HFFc6 (cell line): ENCODE measurements at regions not wholly inside any gene's neighbourhood (a gene's known extent, or its start where the extent isn't known, plus 50 kb on each side); places are given as distances from the start of the nearest gene placed in this dataset.

ENCODE experiments used
- DNase-seq: peaks from one replicate; pipeline ENCODE4 v3.0.0-alpha.2; 2018
- H3K27ac Mint-ChIP-seq: 2 replicates; pipeline ENCODE4 v1.8.0; 2020; ENCODE audit warnings: mild to moderate bottlenecking, mixed read lengths
- H3K27me3 Mint-ChIP-seq: 2 replicates; pipeline ENCODE4 v1.8.0; 2021; ENCODE audit warnings: mild to moderate bottlenecking, moderate library complexity, mixed read lengths; ENCODE audit not compliant: insufficient read depth
- H3K36me3 Mint-ChIP-seq: 2 replicates; pipeline ENCODE4 v1.8.0; 2021; ENCODE audit warnings: low read depth, mixed read lengths
- H3K4me1 Mint-ChIP-seq: 2 replicates; pipeline ENCODE4 v1.8.0; 2020; ENCODE audit warnings: low read depth, mixed read lengths
- H3K4me3 Mint-ChIP-seq: 2 replicates; pipeline ENCODE4 v1.8.0; 2020; ENCODE audit warnings: mild to moderate bottlenecking, moderate library complexity, mixed read lengths
- H3K9me3 Mint-ChIP-seq: 2 replicates; pipeline ENCODE4 v1.8.0; 2020; ENCODE audit warnings: mild to moderate bottlenecking, mixed read lengths
- CTCF ChIP-seq: fragments of 200-600 bp; sonication (generic); IDR thresholded peaks from 2 replicates; pipeline ENCODE4 v1.5.0; 2021; ENCODE audit warnings: antibody characterized with exemption, mild to moderate bottlenecking

- DNase-seq: no peak
- Mint-ChIP-seq H3K27me3 (no peaks in the 10 kb centered on the region; the same call in 1 of the 2 replicates), H3K36me3 (no peaks in the 10 kb centered on the region), H3K9me3 (peaks cover 52% of the 10 kb centered on the region), H3K27ac (no peak overlapping the region), H3K4me1 (no peaks in the 10 kb centered on the region), H3K4me3 (no peak overlapping the region)
- TF ChIP-seq CTCF: no peak
Measured at GRCh38 chr4:23728971-23729370, 160.9 kb downstream of the PPARGC1A start.

GRCh38 chr4:23728393-23728792 is 161.5 kb downstream of the PPARGC1A start:
- Mint-ChIP-seq H3K27me3 (no peaks in the 10 kb centered on the region; the same call in 1 of the 2 replicates), H3K36me3 (no peaks in the 10 kb centered on the region), H3K27ac (no peak overlapping the region), H3K4me3 (no peak overlapping the region), H3K9me3 (peaks cover 53% of the 10 kb centered on the region), H3K4me1 (no peaks in the 10 kb centered on the region)
- TF ChIP-seq CTCF: no peak
- peak; percentile 17 for DNase-seq

GRCh38 chr4:23720556-23720955 is 169.3 kb downstream of the PPARGC1A start:
- H3K27me3 Mint-ChIP-seq: no peaks in the 10 kb centered on the region
- DNase-seq: no peak
- H3K4me3 Mint-ChIP-seq: no peak overlapping the region
- no peak for TF ChIP-seq CTCF
- no peaks in the 10 kb centered on the region for H3K4me1 Mint-ChIP-seq
- H3K27ac Mint-ChIP-seq: no peak overlapping the region
- peaks cover 40% of the 10 kb centered on the region for H3K9me3 Mint-ChIP-seq
- H3K36me3 Mint-ChIP-seq: no peaks in the 10 kb centered on the region

GRCh38 chr4:23718435-23718834 is 171.4 kb downstream of the PPARGC1A start:
- no peak overlapping the region for H3K4me3 Mint-ChIP-seq
- H3K9me3 Mint-ChIP-seq: peaks cover 36% of the 10 kb centered on the region
- TF ChIP-seq CTCF: no peak
- no peaks in the 10 kb centered on the region for H3K4me1 Mint-ChIP-seq
- no peak for DNase-seq
- H3K27me3 Mint-ChIP-seq: no peaks in the 10 kb centered on the region
- H3K27ac Mint-ChIP-seq: no peak overlapping the region
- H3K36me3 Mint-ChIP-seq: no peaks in the 10 kb centered on the region

GRCh38 chr4:23717528-23718248 is 172.2 kb downstream of the PPARGC1A start:
- TF ChIP-seq CTCF: peak; percentile 68
- Mint-ChIP-seq H3K4me3 (no peak overlapping the region), H3K4me1 (no peaks in the 10 kb centered on the region), H3K36me3 (no peaks in the 10 kb centered on the region), H3K27me3 (no peaks in the 10 kb centered on the region), H3K9me3 (peaks cover 30% of the 10 kb centered on the region), H3K27ac (no peak overlapping the region)
- DNase-seq: peak; percentile 16
